ENCODE measurements at regions not wholly inside any gene's neighbourhood (a gene's known extent, or its start where the extent isn't known, plus 50 kb on each side); places are given as distances from the start of the nearest gene placed in this dataset.

DNA sequence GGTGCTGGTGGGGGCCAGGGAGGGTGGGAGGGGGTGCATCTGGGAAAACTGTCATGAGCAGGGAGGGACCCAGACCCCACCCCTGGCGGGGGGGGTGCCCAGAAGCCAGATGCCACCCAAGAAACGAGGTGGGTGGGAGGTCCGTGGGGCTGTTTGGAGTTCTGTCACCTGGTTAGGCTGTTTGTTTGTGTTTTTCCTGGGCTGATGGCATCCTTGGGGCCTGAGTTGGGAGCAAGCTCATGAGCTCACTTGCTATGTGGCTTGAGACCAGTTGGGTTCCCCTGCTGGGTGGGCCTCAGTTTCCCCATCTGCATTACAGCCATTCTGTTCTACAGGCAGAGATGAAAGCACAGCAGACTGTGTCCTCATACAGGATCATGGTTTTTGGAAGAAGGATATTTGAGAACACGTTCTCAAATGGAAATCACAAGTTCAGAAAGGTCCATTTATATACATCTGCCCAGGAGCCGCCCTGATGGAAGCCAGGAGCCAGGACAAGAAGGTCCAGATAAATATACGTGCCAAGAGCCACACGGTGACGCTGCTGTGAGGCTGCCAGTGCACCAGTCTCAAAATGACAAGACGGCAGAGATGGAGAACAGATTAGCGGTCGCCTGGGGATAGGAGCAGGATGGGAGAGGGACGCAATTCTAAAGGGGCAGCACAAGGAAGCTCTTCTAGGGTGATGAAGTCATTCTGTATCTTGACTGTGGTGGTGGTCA is 312.9 kb downstream of the MN1 start:
- Mint-ChIP-seq H3K4me1 (peaks cover 0 to 4% (median 0%) of the 10 kb centered on the region in 7 donors), H3K27me3 (peaks cover 0 to 22% (median 14%) of the 10 kb centered on the region in 5 donors), H3K9me3 (peaks cover 1 to 18% (median 8%) of the 10 kb centered on the region in 11 donors), H3K27ac (peak overlapping the region in 1 of 9 donors; percentile 37), H3K4me3 (no peak overlapping the region), H3K36me3 (peaks cover 0 to 13% (median 2%) of the 10 kb centered on the region in 5 donors)
- ChIA-PET CTCF (no interaction called here), POLR2A (no interaction called here)
- no peaks in the 10 kb centered on the region for H3K36me3 ChIP-seq (ENCODE audit: control insufficient read depth in 2 of 3, insufficient read depth in 3 of 3, low read length in 3 of 3)
- DNase-seq, result no peak
- no peak overlapping the region for H3K27ac ChIP-seq (ENCODE audit: low read depth, low read length)
- H3K4me3 ChIP-seq (ENCODE audit: low read length), result no peak overlapping the region
- no peaks in the 10 kb centered on the region for H3K4me1 ChIP-seq (ENCODE audit: control insufficient read depth in 2 of 2, insufficient read depth in 2 of 2, low read length in 2 of 2)
- intact Hi-C loops (cut with micrococcal nuclease), result no loop called here
- no peaks in the 10 kb centered on the region for H3K9me3 ChIP-seq (ENCODE audit: control insufficient read depth in 2 of 3, low read length in 3 of 3)
- no peaks in the 10 kb centered on the region for H3K27me3 ChIP-seq (ENCODE audit: control insufficient read depth in 2 of 2, insufficient read depth in 2 of 2, low read length in 2 of 2)
- no peak for ATAC-seq

GRCh38 chr22:27489178-27489675 is 312.3 kb downstream of the MN1 start:
- Mint-ChIP-seq H3K4me1 (peaks cover 0 to 4% (median 0%) of the 10 kb centered on the region in 7 donors), H3K27ac (no peak overlapping the region), H3K27me3 (peaks cover 0 to 18% (median 14%) of the 10 kb centered on the region in 5 donors), H3K36me3 (peaks cover 0 to 13% (median 2%) of the 10 kb centered on the region in 5 donors), H3K4me3 (no peak overlapping the region), H3K9me3 (peaks cover 1 to 18% (median 8%) of the 10 kb centered on the region in 11 donors)
- Histone ChIP-seq H3K4me3 (ENCODE audit: low read length) (no peak overlapping the region), H3K9me3 (ENCODE audit: control insufficient read depth in 2 of 3, low read length in 3 of 3) (no peaks in the 10 kb centered on the region), H3K36me3 (ENCODE audit: control insufficient read depth in 2 of 3, insufficient read depth in 3 of 3, low read length in 3 of 3) (no peaks in the 10 kb centered on the region), H3K27ac (ENCODE audit: low read depth, low read length) (no peak overlapping the region), H3K27me3 (ENCODE audit: control insufficient read depth in 2 of 2, insufficient read depth in 2 of 2, low read length in 2 of 2) (no peaks in the 10 kb centered on the region), H3K4me1 (ENCODE audit: control insufficient read depth in 2 of 2, insufficient read depth in 2 of 2, low read length in 2 of 2) (no peaks in the 10 kb centered on the region)
- ATAC-seq (no peak), DNase-seq (no peak)
- CTCF ChIA-PET, result no interaction called here
- intact Hi-C loops (cut with micrococcal nuclease), result no loop called here
- POLR2A ChIA-PET, result no interaction called here

DNA sequence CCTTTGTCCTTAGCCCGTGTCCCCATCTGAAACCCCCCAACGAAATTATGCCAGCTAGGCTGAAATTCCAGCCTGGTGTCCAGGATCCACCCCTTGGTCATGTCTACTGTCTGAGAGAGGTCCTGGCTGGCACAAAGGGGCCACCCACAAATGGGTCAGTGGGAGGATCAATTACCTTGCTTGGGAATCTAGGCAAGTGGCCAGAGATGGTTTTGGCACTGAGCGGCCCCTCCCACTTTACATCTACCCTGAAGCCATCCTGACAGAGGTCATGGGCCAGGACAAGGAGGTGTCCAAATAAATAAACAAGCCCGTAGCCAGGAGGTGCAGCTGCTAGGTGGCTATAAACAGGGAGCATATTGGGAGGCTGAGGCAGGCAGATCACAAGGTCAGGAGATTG is 311.5 kb downstream of the MN1 start:
- no peak overlapping the region for H3K4me3 Mint-ChIP-seq
- ChIA-PET POLR2A (no interaction called here), CTCF (no interaction called here)
- H3K27ac Mint-ChIP-seq, result no peak overlapping the region
- no peak overlapping the region for H3K27ac ChIP-seq (ENCODE audit: low read depth, low read length)
- H3K4me1 ChIP-seq (ENCODE audit: control insufficient read depth in 2 of 2, insufficient read depth in 2 of 2, low read length in 2 of 2), result no peaks in the 10 kb centered on the region
- no peak for DNase-seq
- H3K36me3 Mint-ChIP-seq, result peaks cover 0 to 13% (median 2%) of the 10 kb centered on the region in 5 donors
- peaks cover 0 to 4% (median 0%) of the 10 kb centered on the region in 7 donors for H3K4me1 Mint-ChIP-seq
- intact Hi-C loops (cut with micrococcal nuclease), result no loop called here
- H3K36me3 ChIP-seq (ENCODE audit: control insufficient read depth in 2 of 3, insufficient read depth in 3 of 3, low read length in 3 of 3), result no peaks in the 10 kb centered on the region
- no peak overlapping the region for H3K4me3 ChIP-seq (ENCODE audit: low read length)
- no peaks in the 10 kb centered on the region for H3K9me3 ChIP-seq (ENCODE audit: control insufficient read depth in 2 of 3, low read length in 3 of 3)
- peaks cover 1 to 18% (median 8%) of the 10 kb centered on the region in 11 donors for H3K9me3 Mint-ChIP-seq
- ATAC-seq, result no peak
- H3K27me3 Mint-ChIP-seq, result peaks cover 0 to 18% (median 14%) of the 10 kb centered on the region in 5 donors
- H3K27me3 ChIP-seq (ENCODE audit: control insufficient read depth in 2 of 2, insufficient read depth in 2 of 2, low read length in 2 of 2), result no peaks in the 10 kb centered on the region

- Mint-ChIP-seq H3K27ac (no peak overlapping the region), H3K9me3 (peaks cover 1 to 18% (median 8%) of the 10 kb centered on the region in 11 donors), H3K4me3 (no peak overlapping the region), H3K27me3 (peaks cover 0 to 9% (median 5%) of the 10 kb centered on the region in 5 donors), H3K36me3 (peaks cover 0 to 13% (median 2%) of the 10 kb centered on the region in 5 donors), H3K4me1 (peaks cover 0 to 4% (median 0%) of the 10 kb centered on the region in 7 donors)
- ChIA-PET CTCF (no interaction called here), POLR2A (no interaction called here)
- Histone ChIP-seq H3K4me3 (ENCODE audit: low read length) (no peak overlapping the region), H3K9me3 (ENCODE audit: control insufficient read depth in 2 of 3, low read length in 3 of 3) (no peaks in the 10 kb centered on the region), H3K4me1 (ENCODE audit: control insufficient read depth in 2 of 2, insufficient read depth in 2 of 2, low read length in 2 of 2) (no peaks in the 10 kb centered on the region), H3K27ac (ENCODE audit: low read depth, low read length) (no peak overlapping the region), H3K27me3 (ENCODE audit: control insufficient read depth in 2 of 2, insufficient read depth in 2 of 2, low read length in 2 of 2) (no peaks in the 10 kb centered on the region), H3K36me3 (ENCODE audit: control insufficient read depth in 2 of 3, insufficient read depth in 3 of 3, low read length in 3 of 3) (no peaks in the 10 kb centered on the region)
- intact Hi-C loops (cut with micrococcal nuclease), result no loop called here
- ATAC-seq, result no peak
- no peak for DNase-seq
These were observed 309.7 kb downstream of the MN1 start for GRCh38 chr22:27491888-27492287.

DNA sequence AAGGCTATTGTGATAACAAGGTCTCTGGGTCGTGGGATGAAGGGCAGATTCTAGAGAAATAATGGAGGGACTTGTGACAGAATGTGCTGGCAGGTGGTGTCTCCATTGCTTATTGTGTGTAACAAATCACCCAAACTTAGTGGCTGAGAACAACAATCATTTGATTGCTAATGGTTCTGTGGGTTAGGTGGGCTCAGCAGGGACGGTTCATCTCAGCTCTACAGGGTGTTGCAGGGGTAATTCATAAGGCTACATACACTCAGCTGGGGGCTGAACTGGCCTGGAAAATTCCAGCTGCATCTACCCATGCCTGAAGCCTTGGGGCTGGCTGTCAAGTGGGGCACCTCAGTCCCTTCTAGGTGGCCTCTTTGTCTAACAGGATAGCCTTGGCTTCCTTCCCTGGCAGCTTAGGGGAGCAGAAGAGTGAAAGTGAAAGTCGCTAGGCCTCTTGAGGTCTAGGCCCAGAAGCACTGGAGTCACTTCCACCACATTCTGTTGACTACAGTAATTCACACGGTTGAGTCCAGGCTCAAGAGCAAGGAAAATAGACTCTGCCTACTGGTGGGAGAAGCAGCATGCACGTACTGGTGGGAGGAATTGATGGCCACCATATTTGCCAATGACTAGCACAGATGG is 308.9 kb downstream of the MN1 start:
- Mint-ChIP-seq H3K36me3 (peaks cover 0 to 13% (median 2%) of the 10 kb centered on the region in 5 donors), H3K4me3 (no peak overlapping the region), H3K4me1 (peaks cover 0 to 4% (median 0%) of the 10 kb centered on the region in 7 donors), H3K27ac (no peak overlapping the region), H3K9me3 (peaks cover 1 to 18% (median 8%) of the 10 kb centered on the region in 11 donors), H3K27me3 (peaks cover 0 to 6% (median 2%) of the 10 kb centered on the region in 5 donors)
- ChIA-PET CTCF (no interaction called here), POLR2A (no interaction called here)
- intact Hi-C loops (cut with micrococcal nuclease), result no loop called here
- H3K9me3 ChIP-seq (ENCODE audit: control insufficient read depth in 2 of 3, low read length in 3 of 3), result no peaks in the 10 kb centered on the region
- DNase-seq, result no peak
- H3K27me3 ChIP-seq (ENCODE audit: control insufficient read depth in 2 of 2, insufficient read depth in 2 of 2, low read length in 2 of 2), result no peaks in the 10 kb centered on the region
- H3K36me3 ChIP-seq (ENCODE audit: control insufficient read depth in 2 of 3, insufficient read depth in 3 of 3, low read length in 3 of 3), result no peaks in the 10 kb centered on the region
- no peak overlapping the region for H3K4me3 ChIP-seq (ENCODE audit: low read length)
- no peaks in the 10 kb centered on the region for H3K4me1 ChIP-seq (ENCODE audit: control insufficient read depth in 2 of 2, insufficient read depth in 2 of 2, low read length in 2 of 2)
- no peak for ATAC-seq
- H3K27ac ChIP-seq (ENCODE audit: low read depth, low read length), result no peak overlapping the region

DNA sequence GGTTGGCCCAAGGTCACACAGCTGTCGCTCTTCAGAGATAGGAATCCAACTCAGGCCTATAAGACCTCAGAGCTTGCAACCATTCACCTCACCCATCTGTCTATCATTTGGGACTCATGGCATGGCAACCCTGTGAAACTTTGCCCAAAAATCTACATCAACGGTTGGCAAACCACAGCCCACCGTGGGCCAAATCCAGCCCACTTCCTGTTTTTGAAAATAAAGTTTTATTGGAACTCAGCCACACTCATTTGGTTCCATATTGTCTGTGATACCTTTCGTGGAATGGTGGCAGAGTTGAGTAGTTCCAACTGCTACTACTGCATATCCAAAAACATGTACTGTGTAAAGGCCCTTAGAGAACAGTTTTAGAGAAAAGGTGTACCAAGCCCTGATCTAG is 307.8 kb downstream of the MN1 start:
- ATAC-seq, result no peak
- H3K27me3 Mint-ChIP-seq, result peaks cover 0 to 1% (median 0%) of the 10 kb centered on the region in 5 donors
- intact Hi-C loops (cut with micrococcal nuclease), result no loop called here

More for the DNA sequence above, 307.8 kb downstream of the MN1 start:
- H3K27me3 ChIP-seq (ENCODE audit: control insufficient read depth in 2 of 2, insufficient read depth in 2 of 2, low read length in 2 of 2), result no peaks in the 10 kb centered on the region
- H3K4me3 ChIP-seq (ENCODE audit: low read length), result no peak overlapping the region
- H3K27ac Mint-ChIP-seq, result no peak overlapping the region
- H3K4me3 Mint-ChIP-seq, result no peak overlapping the region
- ChIA-PET POLR2A (no interaction called here), CTCF (no interaction called here)
- H3K27ac ChIP-seq (ENCODE audit: low read depth, low read length), result no peak overlapping the region
- no peaks in the 10 kb centered on the region for H3K4me1 ChIP-seq (ENCODE audit: control insufficient read depth in 2 of 2, insufficient read depth in 2 of 2, low read length in 2 of 2)
- H3K9me3 ChIP-seq (ENCODE audit: control insufficient read depth in 2 of 3, low read length in 3 of 3), result no peaks in the 10 kb centered on the region
- H3K36me3 Mint-ChIP-seq, result peaks cover 0 to 13% (median 2%) of the 10 kb centered on the region in 5 donors
- H3K9me3 Mint-ChIP-seq, result peaks cover 1 to 18% (median 8%) of the 10 kb centered on the region in 11 donors
- H3K36me3 ChIP-seq (ENCODE audit: control insufficient read depth in 2 of 3, insufficient read depth in 3 of 3, low read length in 3 of 3), result no peaks in the 10 kb centered on the region
- H3K4me1 Mint-ChIP-seq, result peaks cover 0 to 4% (median 0%) of the 10 kb centered on the region in 7 donors
- no peak for DNase-seq

Measured in naive thymus-derived CD4-positive, alpha-beta T cell (primary cell).